Neural progenitor cell (in vitro differentiated cells): ENCODE measurements at regions not wholly inside any gene's neighbourhood (a gene's known extent, or its start where the extent isn't known, plus 50 kb on each side); places are given as distances from the start of the nearest gene placed in this dataset.

Experiments used
- EZH2 ChIP-seq: fragments of 200-600 bp; sonication (generic); IDR thresholded peaks from 2 replicates; pipeline ENCODE4 v1.6.1; 2017; ENCODE audit warnings: antibody characterized with exemption, mild to moderate bottlenecking, moderate library complexity
- TF ChIP-seq, protein P1 (sequence below): fragments of 200-600 bp; sonication (generic); IDR thresholded peaks from 2 replicates; pipeline ENCODE4 v1.5.1; 2017; ENCODE audit warnings: antibody characterized with exemption, mild to moderate bottlenecking

DNA sequence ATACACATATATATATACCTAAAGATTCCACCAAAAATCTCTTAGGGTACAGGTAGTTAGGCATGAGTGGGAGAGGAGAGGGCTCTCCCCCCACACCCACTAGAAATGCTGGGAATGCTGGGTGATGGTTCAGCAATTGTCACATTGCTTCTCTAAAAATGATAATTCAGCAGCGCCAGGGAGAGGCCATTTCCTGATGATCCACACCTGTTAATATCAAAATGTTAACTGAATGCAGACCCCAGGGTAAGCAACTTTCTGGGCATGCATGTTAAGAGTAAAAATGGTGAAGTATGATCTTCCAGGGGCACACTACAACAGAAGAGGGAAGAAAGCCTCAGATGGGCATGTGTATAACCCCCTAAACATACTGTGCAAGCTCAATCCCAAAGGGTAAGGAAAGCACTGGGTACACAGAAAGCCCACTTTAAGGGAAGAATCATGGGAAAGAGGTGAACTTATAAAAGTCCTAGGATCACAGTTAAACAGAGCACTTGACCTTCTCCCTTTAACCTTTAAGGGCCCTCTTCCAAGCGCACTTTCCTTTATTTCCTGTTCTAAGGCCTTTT, 67.6 kb upstream of the GNAZ start:
- TF ChIP-seq EZH2, result no peak
- TF ChIP-seq, protein P1, sequence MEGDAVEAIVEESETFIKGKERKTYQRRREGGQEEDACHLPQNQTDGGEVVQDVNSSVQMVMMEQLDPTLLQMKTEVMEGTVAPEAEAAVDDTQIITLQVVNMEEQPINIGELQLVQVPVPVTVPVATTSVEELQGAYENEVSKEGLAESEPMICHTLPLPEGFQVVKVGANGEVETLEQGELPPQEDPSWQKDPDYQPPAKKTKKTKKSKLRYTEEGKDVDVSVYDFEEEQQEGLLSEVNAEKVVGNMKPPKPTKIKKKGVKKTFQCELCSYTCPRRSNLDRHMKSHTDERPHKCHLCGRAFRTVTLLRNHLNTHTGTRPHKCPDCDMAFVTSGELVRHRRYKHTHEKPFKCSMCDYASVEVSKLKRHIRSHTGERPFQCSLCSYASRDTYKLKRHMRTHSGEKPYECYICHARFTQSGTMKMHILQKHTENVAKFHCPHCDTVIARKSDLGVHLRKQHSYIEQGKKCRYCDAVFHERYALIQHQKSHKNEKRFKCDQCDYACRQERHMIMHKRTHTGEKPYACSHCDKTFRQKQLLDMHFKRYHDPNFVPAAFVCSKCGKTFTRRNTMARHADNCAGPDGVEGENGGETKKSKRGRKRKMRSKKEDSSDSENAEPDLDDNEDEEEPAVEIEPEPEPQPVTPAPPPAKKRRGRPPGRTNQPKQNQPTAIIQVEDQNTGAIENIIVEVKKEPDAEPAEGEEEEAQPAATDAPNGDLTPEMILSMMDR, result no peak
